HG03060 (cell line): ENCODE measurements at regions not wholly inside any gene's neighbourhood (a gene's known extent, or its start where the extent isn't known, plus 50 kb on each side); places are given as distances from the start of the nearest gene placed in this dataset.
"Not testable (repeated sequence)": the region's sequence is repeated elsewhere in the genome, so short reads cannot be mapped to it uniquely, and the experiment has no call there.

Experiments used
- ATAC-seq: cut with Tn5 transposase; IDR thresholded peaks from one replicate; pipeline ENCODE4 v1.9.1; 2021; ENCODE audit warnings: low read depth, moderate number of reproducible peaks; ENCODE audit not compliant: unreplicated experiment

DNA sequence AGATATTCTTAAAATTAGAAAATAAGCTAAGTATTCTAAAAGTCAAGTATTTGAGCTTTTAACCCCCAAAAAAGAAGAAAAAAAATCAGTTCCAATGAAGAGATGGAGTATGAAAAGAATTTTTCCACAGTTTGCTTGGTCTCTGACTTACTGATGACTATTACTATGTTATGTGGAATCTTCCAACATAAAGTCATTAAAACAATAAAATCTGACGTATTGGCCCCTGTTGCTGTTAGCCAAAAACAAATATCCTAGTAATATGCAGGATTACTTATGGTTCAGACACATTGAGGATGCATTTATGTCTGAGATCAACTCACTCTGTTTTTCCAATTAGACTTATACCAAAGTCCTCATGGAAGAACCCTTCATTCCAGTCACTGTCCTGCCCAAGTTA is 517.2 kb upstream of the ADGRL3 start:
- no peak for ATAC-seq

DNA sequence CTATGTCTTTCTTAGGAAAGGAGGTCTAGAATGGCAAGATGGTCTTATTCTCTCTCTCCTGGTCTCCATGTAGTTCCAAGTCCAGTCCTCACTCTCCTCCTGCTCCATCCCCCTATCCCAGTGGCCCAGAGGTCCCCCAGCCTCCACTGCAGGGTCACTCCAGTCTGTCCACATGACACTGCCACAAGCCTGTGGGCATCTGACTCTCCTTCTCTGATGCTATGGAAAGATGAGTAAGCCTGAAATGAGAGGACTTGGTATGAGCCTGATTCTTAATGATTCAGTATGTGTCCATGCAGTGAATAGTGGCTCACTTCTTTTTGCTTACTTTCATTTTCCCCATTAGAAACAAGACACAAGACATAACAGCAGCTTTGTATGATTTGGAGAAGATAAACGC is 516.8 kb upstream of the ADGRL3 start:
- no peak for ATAC-seq

- no peak for ATAC-seq
These were observed 516.2 kb upstream of the ADGRL3 start for GRCh38 chr4:60683973-60684372.

DNA sequence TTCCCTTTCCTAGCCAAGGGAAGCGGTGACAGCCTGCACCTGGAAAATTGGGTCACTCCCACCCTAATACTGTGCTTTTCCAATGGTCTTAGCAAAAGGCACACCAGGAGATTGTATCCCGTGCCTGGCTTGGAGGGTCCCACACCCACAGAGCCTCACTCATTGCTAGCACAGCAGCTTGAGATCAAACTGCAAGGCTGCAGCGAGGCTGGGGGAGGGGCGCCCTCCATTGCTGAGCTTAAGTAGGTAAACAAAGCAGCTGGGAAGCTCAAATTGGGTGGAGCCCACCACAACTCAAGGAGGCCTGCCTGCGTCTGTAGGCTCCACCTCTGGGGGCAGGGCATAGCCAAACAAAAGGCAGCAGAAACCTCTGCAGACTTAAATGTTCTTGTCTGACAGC is 504.1 kb upstream of the ADGRL3 start:
- ATAC-seq = not testable (repeated sequence)

GRCh38 chr4:60709061-60709460 is 491.1 kb upstream of the ADGRL3 start:
- ATAC-seq = no peak

DNA sequence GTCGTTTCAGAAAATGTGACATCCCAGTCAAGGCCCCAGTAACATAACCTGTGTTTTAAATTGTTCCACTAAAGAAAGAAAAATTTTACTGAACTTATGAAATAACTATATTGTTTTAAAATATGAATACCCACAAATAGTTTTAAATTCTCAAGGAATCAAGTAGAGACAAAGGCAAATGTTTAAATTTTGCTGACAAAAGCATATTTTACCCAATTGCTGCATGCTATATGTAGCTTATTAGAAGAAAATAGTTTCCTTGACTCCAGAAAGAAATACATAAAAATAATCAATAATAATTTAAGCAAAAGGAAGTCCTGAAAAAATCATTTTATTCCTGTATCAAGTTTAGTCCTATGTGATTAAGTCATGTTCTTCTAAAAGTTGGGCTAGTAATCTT is 481.3 kb upstream of the ADGRL3 start:
- no peak for ATAC-seq

- ATAC-seq = no peak
These were observed 478.4 kb upstream of the ADGRL3 start for GRCh38 chr4:60721685-60722084.

- no peak for ATAC-seq
These were observed 476.3 kb upstream of the ADGRL3 start for GRCh38 chr4:60723796-60724195.

DNA sequence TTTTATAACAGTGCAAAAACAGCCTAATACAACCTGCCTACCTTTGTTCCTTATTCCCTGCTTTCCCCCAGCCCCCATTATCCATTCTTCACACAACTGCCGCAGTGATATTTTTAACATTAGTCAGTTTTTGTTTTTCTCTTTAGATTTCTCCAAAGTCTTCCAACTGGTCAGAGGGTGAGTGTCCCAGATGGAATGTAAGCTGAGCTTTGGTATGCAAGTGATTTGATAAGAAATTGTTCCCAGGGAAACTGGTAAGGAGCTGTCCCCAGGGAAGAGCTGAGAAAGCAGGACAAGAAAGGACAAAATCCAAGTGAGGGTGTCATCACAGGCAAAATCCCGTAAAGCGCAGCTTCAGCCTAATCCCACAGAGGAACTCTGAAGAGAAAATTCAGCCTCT is 475.5 kb upstream of the ADGRL3 start:
- no peak for ATAC-seq

GRCh38 chr4:60726779-60727178 is 473.3 kb upstream of the ADGRL3 start:
- no peak for ATAC-seq

GRCh38 chr4:60729194-60729593 is 470.9 kb upstream of the ADGRL3 start:
- no peak for ATAC-seq

- ATAC-seq = not testable (repeated sequence)
These were observed 470.4 kb upstream of the ADGRL3 start for GRCh38 chr4:60729764-60730163.

DNA sequence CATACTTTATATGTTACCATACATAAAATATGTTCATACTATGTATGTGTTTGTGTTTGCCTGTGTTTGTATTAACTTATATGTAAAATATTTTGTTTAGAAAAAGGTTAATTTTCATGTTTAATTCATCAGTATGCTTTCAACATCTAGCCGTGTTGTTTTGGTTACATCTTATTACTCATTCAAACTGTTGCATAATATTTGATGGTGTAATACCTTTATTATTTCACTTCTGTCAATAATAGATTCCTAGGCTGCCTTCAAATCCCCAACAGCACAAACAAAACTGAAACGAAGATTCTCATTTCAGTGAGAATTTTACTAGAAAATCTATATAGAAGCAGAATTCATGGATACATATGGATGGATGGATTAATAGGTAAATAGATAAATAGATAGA is 462.3 kb upstream of the ADGRL3 start:
- ATAC-seq = no peak

- no peak for ATAC-seq
These were observed 456.5 kb upstream of the ADGRL3 start for GRCh38 chr4:60743654-60744053.

DNA sequence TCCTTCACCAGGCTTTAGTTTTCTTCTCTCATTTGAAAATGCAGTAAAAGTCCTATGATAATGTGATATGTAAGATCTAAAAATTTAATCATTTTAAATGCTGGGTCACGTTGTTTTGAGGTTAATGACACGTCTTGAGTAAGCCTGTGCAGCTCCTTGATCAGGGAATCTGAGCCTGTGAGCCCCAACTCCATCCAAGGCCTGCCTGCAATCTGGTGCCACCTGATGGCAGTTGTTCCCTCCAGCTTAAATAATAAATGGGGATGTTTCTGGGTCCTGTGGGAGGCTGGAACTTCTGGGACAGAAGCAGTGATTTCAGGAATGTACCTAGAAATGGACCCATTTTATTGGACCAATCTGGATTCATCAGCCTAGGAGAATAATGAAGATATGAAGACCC is 455.4 kb upstream of the ADGRL3 start:
- no peak for ATAC-seq

- ATAC-seq = no peak
These were observed 454.1 kb upstream of the ADGRL3 start for GRCh38 chr4:60745800-60746571.

- ATAC-seq = no peak
These were observed 449.2 kb upstream of the ADGRL3 start for GRCh38 chr4:60750962-60751361.

DNA sequence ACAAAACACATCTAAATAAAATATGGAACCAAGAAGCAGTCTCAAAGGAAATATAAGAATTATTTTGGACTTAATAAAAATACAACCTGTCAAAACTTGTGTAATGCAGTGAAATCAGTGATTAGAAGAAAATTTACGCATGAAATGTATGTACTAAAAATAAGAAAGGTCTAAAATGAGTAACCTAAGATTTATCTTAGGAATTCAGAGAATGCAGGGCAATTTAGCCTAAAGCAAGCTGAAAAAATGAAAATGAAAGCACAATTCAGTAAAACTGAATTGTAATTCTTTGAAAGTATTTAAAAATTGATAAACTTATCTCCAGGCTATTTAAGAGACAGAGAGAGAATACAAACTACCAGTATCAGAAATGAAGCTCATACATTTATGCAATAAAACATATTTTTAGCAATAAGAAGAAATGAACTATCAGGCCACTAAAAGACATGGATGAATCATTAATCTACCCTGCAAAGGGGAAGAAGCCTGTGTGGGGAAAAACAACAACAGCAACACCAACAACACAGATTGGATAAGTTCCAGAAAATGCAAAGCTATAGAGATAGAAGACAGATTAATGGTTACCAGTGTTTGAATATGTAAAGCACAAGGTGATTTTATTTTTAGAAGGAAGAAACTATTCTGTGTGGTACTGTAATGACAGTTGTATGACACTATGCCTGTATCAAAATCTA is 442.0 kb upstream of the ADGRL3 start:
- no peak for ATAC-seq

GRCh38 chr4:60759518-60760245 is 440.4 kb upstream of the ADGRL3 start:
- ATAC-seq = no peak

- ATAC-seq = no peak
These were observed 419.3 kb upstream of the ADGRL3 start for GRCh38 chr4:60780874-60781273.

DNA sequence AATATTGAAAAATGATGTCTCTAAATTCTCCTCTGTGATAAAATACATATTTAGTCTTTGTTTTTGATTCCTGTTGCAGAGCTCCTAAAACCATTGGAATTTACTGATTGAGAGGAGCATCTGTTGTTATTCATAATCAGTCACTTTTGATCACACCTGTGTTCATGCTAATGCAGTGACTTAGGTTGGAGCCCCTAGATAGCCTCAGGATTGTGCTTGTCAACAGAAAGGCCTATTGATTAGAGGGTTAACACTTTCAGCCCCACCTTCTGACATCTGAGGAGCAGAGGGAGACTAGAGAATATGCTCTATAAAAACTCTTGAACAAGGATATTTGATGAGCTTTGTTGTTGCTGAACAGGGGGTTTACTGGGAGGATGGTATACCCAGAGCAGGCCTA is 409.5 kb upstream of the ADGRL3 start:
- ATAC-seq = no peak

DNA sequence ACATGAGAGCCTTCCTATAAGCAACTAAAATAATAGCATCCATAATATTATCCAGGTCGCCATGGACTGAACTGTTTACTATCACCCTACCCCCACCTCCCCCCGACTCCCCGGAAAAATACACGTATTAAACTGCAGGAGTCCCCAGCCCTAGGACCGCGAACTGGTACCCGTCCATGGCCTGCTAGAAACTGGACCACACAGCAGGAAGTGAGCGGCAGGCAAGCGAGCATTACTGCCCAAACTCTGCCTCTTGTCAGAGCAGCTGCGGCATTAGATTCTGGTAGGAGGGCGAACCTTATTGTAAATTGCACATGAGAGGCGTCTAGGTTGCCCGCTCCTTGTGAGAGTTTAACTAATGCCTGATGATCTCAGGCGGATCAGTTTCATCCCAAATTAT is 405.8 kb upstream of the ADGRL3 start:
- ATAC-seq = no peak
